NT2/D1 (cell line): ENCODE measurements at regions not wholly inside any gene's neighbourhood (a gene's known extent, or its start where the extent isn't known, plus 50 kb on each side); places are given as distances from the start of the nearest gene placed in this dataset.

Source experiments
- DNase-seq: peaks from one replicate; pipeline ENCODE4 v3.0.0-alpha.2; 2011; ENCODE audit warnings: low read depth, low spot score
- H3K27me3 ChIP-seq: 2 replicates; pipeline ENCODE4 v1.6.0; 2011; ENCODE audit warnings: mild to moderate bottlenecking; ENCODE audit not compliant: insufficient read length, insufficient read depth
- H3K36me3 ChIP-seq: 2 replicates; pipeline ENCODE4 v1.6.1; 2011; ENCODE audit warnings: mild to moderate bottlenecking, low read length, mixed read lengths; ENCODE audit not compliant: insufficient read depth, insufficient read length
- H3K4me1 ChIP-seq: 2 replicates; pipeline ENCODE4 v1.5.1; 2011; ENCODE audit not compliant: insufficient read depth, insufficient read length
- H3K4me3 ChIP-seq: 2 replicates; pipeline ENCODE4 v1.5.1; 2011; ENCODE audit warnings: low read depth; ENCODE audit not compliant: insufficient read length
- H3K9ac ChIP-seq: 2 replicates; pipeline ENCODE4 v1.6.0; 2011; ENCODE audit warnings: low read depth; ENCODE audit not compliant: insufficient read length
- H3K9me3 ChIP-seq: 2 replicates; pipeline ENCODE4 v1.5.1; 2011; ENCODE audit warnings: mild to moderate bottlenecking, low read length; ENCODE audit not compliant: insufficient read depth
- SUZ12 ChIP-seq: IDR thresholded peaks from 2 replicates; pipeline ENCODE4 v1.6.1; 2011; ENCODE audit not compliant: insufficient read length, insufficient read depth; ENCODE audit errors: extremely low read depth
- YY1 ChIP-seq: IDR thresholded peaks from 2 replicates; pipeline ENCODE4 v1.6.1; 2011; ENCODE audit not compliant: insufficient read length, insufficient read depth
- ZNF274 ChIP-seq: IDR thresholded peaks from 2 replicates; pipeline ENCODE4 v1.6.1; 2011; ENCODE audit warnings: mild to moderate bottlenecking, low read depth, low read length

- H3K27me3 ChIP-seq: no peaks in the 10 kb centered on the region
- H3K9me3 ChIP-seq: no peaks in the 10 kb centered on the region
- H3K9ac ChIP-seq: no peak overlapping the region
- no peaks in the 10 kb centered on the region for H3K4me1 ChIP-seq
- no peaks in the 10 kb centered on the region for H3K36me3 ChIP-seq
- H3K4me3 ChIP-seq: no peak overlapping the region
- DNase-seq: no peak
- TF ChIP-seq YY1: no peak
- no peak for TF ChIP-seq SUZ12
- TF ChIP-seq ZNF274: no peak
Observed at GRCh38 chr5:2220741-2221140, 338.0 kb upstream of the IRX4 start.

- DNase-seq: no peak
- no peak overlapping the region for H3K4me3 ChIP-seq
- H3K9ac ChIP-seq: no peak overlapping the region
- H3K36me3 ChIP-seq: no peaks in the 10 kb centered on the region
- H3K9me3 ChIP-seq: no peaks in the 10 kb centered on the region
- TF ChIP-seq ZNF274 (no peak), YY1 (no peak), SUZ12 (no peak)
- H3K4me1 ChIP-seq: no peaks in the 10 kb centered on the region
- H3K27me3 ChIP-seq: no peaks in the 10 kb centered on the region
Observed at GRCh38 chr5:2219149-2219776, 336.5 kb upstream of the IRX4 start.

GRCh38 chr5:2217219-2217618 lies 334.5 kb upstream of the IRX4 start:
- TF ChIP-seq ZNF274 (no peak), YY1 (no peak), SUZ12 (no peak)
- H3K36me3 ChIP-seq: no peaks in the 10 kb centered on the region
- no peak overlapping the region for H3K9ac ChIP-seq
- no peaks in the 10 kb centered on the region for H3K4me1 ChIP-seq
- H3K4me3 ChIP-seq: no peak overlapping the region
- no peak for DNase-seq
- H3K27me3 ChIP-seq: no peaks in the 10 kb centered on the region
- no peaks in the 10 kb centered on the region for H3K9me3 ChIP-seq

GRCh38 chr5:2214910-2215590 lies 332.3 kb upstream of the IRX4 start:
- H3K4me1 ChIP-seq: no peaks in the 10 kb centered on the region
- H3K4me3 ChIP-seq: no peak overlapping the region
- H3K36me3 ChIP-seq: no peaks in the 10 kb centered on the region
- no peaks in the 10 kb centered on the region for H3K27me3 ChIP-seq
- no peak for TF ChIP-seq YY1
- TF ChIP-seq SUZ12: no peak
- TF ChIP-seq ZNF274: no peak
- no peak overlapping the region for H3K9ac ChIP-seq
- no peak for DNase-seq
- H3K9me3 ChIP-seq: no peaks in the 10 kb centered on the region

GRCh38 chr5:2213121-2213730 lies 330.5 kb upstream of the IRX4 start:
- no peaks in the 10 kb centered on the region for H3K9me3 ChIP-seq
- H3K27me3 ChIP-seq: no peaks in the 10 kb centered on the region
- no peak overlapping the region for H3K4me3 ChIP-seq
- no peak overlapping the region for H3K9ac ChIP-seq
- no peak for TF ChIP-seq YY1
- no peak for TF ChIP-seq ZNF274
- no peak for TF ChIP-seq SUZ12
- H3K4me1 ChIP-seq: no peaks in the 10 kb centered on the region
- no peaks in the 10 kb centered on the region for H3K36me3 ChIP-seq
- DNase-seq: no peak

- no peaks in the 10 kb centered on the region for H3K4me1 ChIP-seq
- no peaks in the 10 kb centered on the region for H3K27me3 ChIP-seq
- DNase-seq: no peak
- no peaks in the 10 kb centered on the region for H3K36me3 ChIP-seq
- no peak for TF ChIP-seq SUZ12
- no peak for TF ChIP-seq ZNF274
- no peak for TF ChIP-seq YY1
- H3K9ac ChIP-seq: no peak overlapping the region
- H3K9me3 ChIP-seq: no peaks in the 10 kb centered on the region
- H3K4me3 ChIP-seq: no peak overlapping the region
Observed at GRCh38 chr5:2212481-2212880, 329.8 kb upstream of the IRX4 start.

GRCh38 chr5:2208239-2208544 lies 325.5 kb upstream of the IRX4 start:
- Histone ChIP-seq H3K4me3 (no peak overlapping the region), H3K27me3 (no peaks in the 10 kb centered on the region), H3K9ac (no peak overlapping the region), H3K9me3 (no peaks in the 10 kb centered on the region), H3K36me3 (no peaks in the 10 kb centered on the region), H3K4me1 (peaks cover 6% of the 10 kb centered on the region)
- no peak for DNase-seq
- no peak for TF ChIP-seq YY1
- no peak for TF ChIP-seq ZNF274
- TF ChIP-seq SUZ12: no peak
